ENCODE measurements at regions not wholly inside any gene's neighbourhood (a gene's known extent, or its start where the extent isn't known, plus 50 kb on each side); places are given as distances from the start of the nearest gene placed in this dataset.

- H3K36me3 ChIP-seq (ENCODE audit: control insufficient read depth in 4 of 4, insufficient read depth in 4 of 4, low read length in 4 of 4): no peaks in the 10 kb centered on the region
- no peak overlapping the region for H3K27ac ChIP-seq (ENCODE audit: low read depth in 1 of 2, low read length in 1 of 2)
- H3K4me3 ChIP-seq: no peak overlapping the region
- H3K27me3 ChIP-seq (ENCODE audit: control insufficient read depth in 3 of 3, insufficient read depth in 3 of 3, low read length in 2 of 3): no peaks in the 10 kb centered on the region
- TF ChIP-seq CTCF (IDR thresholded peaks at IDR 0.05; ENCODE audit: control extremely low read depth, extremely low read depth): no peak
- ATAC-seq (ENCODE audit: insufficient read depth, low FRiP score): no peak
- H3K9me3 ChIP-seq (ENCODE audit: control insufficient read depth in 4 of 4, insufficient read depth in 3 of 4, low read length in 3 of 4): no peaks in the 10 kb centered on the region
- DNase-seq: no peak
- H3K4me1 ChIP-seq (ENCODE audit: control insufficient read depth in 5 of 5, insufficient read depth in 5 of 5, low read length in 5 of 5): peaks cover 0 to 5% (median 0%) of the 10 kb centered on the region in 5 donors
- H3K9ac ChIP-seq (ENCODE audit: insufficient read depth in 1 of 2, low read length in 2 of 2): no peak overlapping the region
Observed at GRCh38 chr11:70696076-70696475, 297.7 kb downstream of the CTTN start.

GRCh38 chr11:70696564-70696963 lies 298.2 kb downstream of the CTTN start:
- Histone ChIP-seq H3K27ac (ENCODE audit: low read depth in 1 of 2, low read length in 1 of 2) (no peak overlapping the region), H3K9ac (ENCODE audit: insufficient read depth in 1 of 2, low read length in 2 of 2) (no peak overlapping the region), H3K4me1 (ENCODE audit: control insufficient read depth in 5 of 5, insufficient read depth in 5 of 5, low read length in 5 of 5) (peaks cover 0 to 5% (median 0%) of the 10 kb centered on the region in 5 donors), H3K9me3 (ENCODE audit: control insufficient read depth in 4 of 4, insufficient read depth in 3 of 4, low read length in 3 of 4) (no peaks in the 10 kb centered on the region), H3K36me3 (ENCODE audit: control insufficient read depth in 4 of 4, insufficient read depth in 4 of 4, low read length in 4 of 4) (no peaks in the 10 kb centered on the region), H3K4me3 (no peak overlapping the region), H3K27me3 (ENCODE audit: control insufficient read depth in 3 of 3, insufficient read depth in 3 of 3, low read length in 2 of 3) (no peaks in the 10 kb centered on the region)
- DNase-seq (no peak), ATAC-seq (ENCODE audit: insufficient read depth, low FRiP score) (no peak)
- no peak for TF ChIP-seq CTCF (IDR thresholded peaks at IDR 0.05; ENCODE audit: control extremely low read depth, extremely low read depth)
- 92 to 94% methylated on average over 5 of the region's 5 CpGs for WGBS, 2 donors

- WGBS, 2 donors: 89 to 90% methylated on average over 8 of the region's 8 CpGs
- no peak for DNase-seq
Observed at GRCh38 chr11:70697701-70698100, 299.4 kb downstream of the CTTN start.

More at GRCh38 chr11:70697701-70698100, 299.4 kb downstream of the CTTN start:
- H3K36me3 ChIP-seq (ENCODE audit: control insufficient read depth in 4 of 4, insufficient read depth in 4 of 4, low read length in 4 of 4): no peaks in the 10 kb centered on the region
- no peaks in the 10 kb centered on the region for H3K27me3 ChIP-seq (ENCODE audit: control insufficient read depth in 3 of 3, insufficient read depth in 3 of 3, low read length in 2 of 3)
- no peak overlapping the region for H3K4me3 ChIP-seq
- H3K9ac ChIP-seq (ENCODE audit: insufficient read depth in 1 of 2, low read length in 2 of 2): no peak overlapping the region
- TF ChIP-seq CTCF (IDR thresholded peaks at IDR 0.05; ENCODE audit: control extremely low read depth, extremely low read depth): no peak
- no peak overlapping the region for H3K27ac ChIP-seq (ENCODE audit: low read depth in 1 of 2, low read length in 1 of 2)
- H3K4me1 ChIP-seq (ENCODE audit: control insufficient read depth in 5 of 5, insufficient read depth in 5 of 5, low read length in 5 of 5): peaks cover 0 to 5% (median 0%) of the 10 kb centered on the region in 5 donors
- peaks cover 0 to 2% (median 0%) of the 10 kb centered on the region in 4 donors for H3K9me3 ChIP-seq (ENCODE audit: control insufficient read depth in 4 of 4, insufficient read depth in 3 of 4, low read length in 3 of 4)
- no peak for ATAC-seq (ENCODE audit: insufficient read depth, low FRiP score)

All from lung (tissue), 11 donors.